Body of pancreas (tissue), 4 donors: ENCODE measurements at regions not wholly inside any gene's neighbourhood (a gene's known extent, or its start where the extent isn't known, plus 50 kb on each side); places are given as distances from the start of the nearest gene placed in this dataset.

Source experiments
- ATAC-seq: fragments of 150-250 bp; one replicate; pipeline ENCODE4 v1.9.1; 2016
- DNase-seq, 4 donors: peaks; one replicate each; pipeline ENCODE4 v3.0.0-alpha.2; 2019
- H3K27ac ChIP-seq, 4 donors: fragments of 200-600 bp; sonication (generic); 1 replicate in 3 of 4; 2 replicates in 1 of 4; pipeline versions ENCODE4 v1.5.1 to v1.6.1; 2016 to 2019; ENCODE audit warnings: mild to moderate bottlenecking in 1 of 4, mixed read lengths in 1 of 4, moderate library complexity in 1 of 4
- H3K27me3 ChIP-seq, 2 donors: fragments of 200-600 bp; sonication (generic); one replicate each; pipeline ENCODE4 v1.6.0; 2016; ENCODE audit warnings: mild to moderate bottlenecking in 1 of 2
- H3K36me3 ChIP-seq, 2 donors: fragments of 200-600 bp; sonication (generic); replicated peaks in 1 of 2; 2 replicates each; pipeline ENCODE4 v1.5.1; 2016; ENCODE audit warnings: low read depth in 2 of 2; ENCODE audit not compliant: insufficient read depth in 1 of 2
- H3K4me1 ChIP-seq: fragments of 200-600 bp; sonication (generic); one replicate; pipeline ENCODE4 v1.6.0; 2016
- H3K4me3 ChIP-seq, 2 donors: fragments of 200-600 bp; sonication (generic); 1 replicate in 1 of 2; 2 replicates in 1 of 2; pipeline ENCODE4 v1.5.1; 2016 to 2019
- H3K9me3 ChIP-seq, 3 donors: fragments of 200-600 bp; sonication (generic); 1 replicate in 2 of 3; 2 replicates in 1 of 3; pipeline ENCODE4 v1.5.1; 2016
- POLR2A ChIP-seq, 3 donors: fragments of 450-650 bp; IDR thresholded peaks; one replicate each; pipeline ENCODE4 v1.6.1; 2016; ENCODE audit warnings: antibody characterized with exemption in 3 of 3, mild to moderate bottlenecking in 2 of 3
- WGBS, 2 donors: methylation state at CpG; one replicate each; pipeline ENCODE4 v1.1.5; 2017; 5-methylcytosine and 5-hydroxymethylcytosine counted together
- intact Hi-C: fragments of 100-400 bp; cut with DNase I; formaldehyde crosslinking; loops from one replicate; pipeline ENCODE4 v1.15.1; 2023
- TF ChIP-seq, protein P1 (sequence below), 7 experiments: fragments of 450-650 bp in 4 of 7; fragments of 200-600 bp in 3 of 7; sonication (generic) in 3 of 7; IDR thresholded peaks; one replicate each; pipeline ENCODE4 v1.5.1; 2016 to 2019; ENCODE audit warnings: antibody characterized with exemption in 7 of 7

DNA sequence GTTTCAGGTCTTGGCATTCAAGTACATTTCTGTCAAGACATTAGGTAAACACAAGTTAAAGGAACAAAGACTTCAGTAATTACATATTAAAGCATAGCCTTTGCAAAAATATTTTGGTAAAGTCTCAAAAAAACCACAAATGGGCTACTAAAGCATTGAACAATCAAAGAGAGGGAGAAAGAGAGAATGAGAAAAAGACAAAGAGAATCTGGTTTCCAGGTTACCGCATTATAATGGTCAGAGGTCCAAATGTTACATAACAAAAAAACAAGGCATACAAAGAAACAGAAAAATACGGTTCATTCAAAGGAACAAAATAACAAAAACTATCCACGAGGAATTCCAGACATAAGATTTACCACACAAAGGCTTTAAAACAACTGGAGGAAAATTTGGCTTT, 327.9 kb downstream of the AKAIN1 start:
- Histone ChIP-seq H3K4me3 (no peak overlapping the region), H3K36me3 (no peaks in the 10 kb centered on the region), H3K27ac (no peak overlapping the region), H3K4me1 (no peaks in the 10 kb centered on the region), H3K9me3 (no peaks in the 10 kb centered on the region), H3K27me3 (no peaks in the 10 kb centered on the region)
- TF ChIP-seq, protein P1, sequence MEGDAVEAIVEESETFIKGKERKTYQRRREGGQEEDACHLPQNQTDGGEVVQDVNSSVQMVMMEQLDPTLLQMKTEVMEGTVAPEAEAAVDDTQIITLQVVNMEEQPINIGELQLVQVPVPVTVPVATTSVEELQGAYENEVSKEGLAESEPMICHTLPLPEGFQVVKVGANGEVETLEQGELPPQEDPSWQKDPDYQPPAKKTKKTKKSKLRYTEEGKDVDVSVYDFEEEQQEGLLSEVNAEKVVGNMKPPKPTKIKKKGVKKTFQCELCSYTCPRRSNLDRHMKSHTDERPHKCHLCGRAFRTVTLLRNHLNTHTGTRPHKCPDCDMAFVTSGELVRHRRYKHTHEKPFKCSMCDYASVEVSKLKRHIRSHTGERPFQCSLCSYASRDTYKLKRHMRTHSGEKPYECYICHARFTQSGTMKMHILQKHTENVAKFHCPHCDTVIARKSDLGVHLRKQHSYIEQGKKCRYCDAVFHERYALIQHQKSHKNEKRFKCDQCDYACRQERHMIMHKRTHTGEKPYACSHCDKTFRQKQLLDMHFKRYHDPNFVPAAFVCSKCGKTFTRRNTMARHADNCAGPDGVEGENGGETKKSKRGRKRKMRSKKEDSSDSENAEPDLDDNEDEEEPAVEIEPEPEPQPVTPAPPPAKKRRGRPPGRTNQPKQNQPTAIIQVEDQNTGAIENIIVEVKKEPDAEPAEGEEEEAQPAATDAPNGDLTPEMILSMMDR (IDR thresholded peaks at IDR 0.05), result no peak
- TF ChIP-seq POLR2A (IDR thresholded peaks at IDR 0.05), result no peak
- ATAC-seq (no peak), DNase-seq (no peak)
- 60 to 63% methylated on average over 3 of the region's 3 CpGs for WGBS, 2 donors
- intact Hi-C loops, result no loop called here

DNA sequence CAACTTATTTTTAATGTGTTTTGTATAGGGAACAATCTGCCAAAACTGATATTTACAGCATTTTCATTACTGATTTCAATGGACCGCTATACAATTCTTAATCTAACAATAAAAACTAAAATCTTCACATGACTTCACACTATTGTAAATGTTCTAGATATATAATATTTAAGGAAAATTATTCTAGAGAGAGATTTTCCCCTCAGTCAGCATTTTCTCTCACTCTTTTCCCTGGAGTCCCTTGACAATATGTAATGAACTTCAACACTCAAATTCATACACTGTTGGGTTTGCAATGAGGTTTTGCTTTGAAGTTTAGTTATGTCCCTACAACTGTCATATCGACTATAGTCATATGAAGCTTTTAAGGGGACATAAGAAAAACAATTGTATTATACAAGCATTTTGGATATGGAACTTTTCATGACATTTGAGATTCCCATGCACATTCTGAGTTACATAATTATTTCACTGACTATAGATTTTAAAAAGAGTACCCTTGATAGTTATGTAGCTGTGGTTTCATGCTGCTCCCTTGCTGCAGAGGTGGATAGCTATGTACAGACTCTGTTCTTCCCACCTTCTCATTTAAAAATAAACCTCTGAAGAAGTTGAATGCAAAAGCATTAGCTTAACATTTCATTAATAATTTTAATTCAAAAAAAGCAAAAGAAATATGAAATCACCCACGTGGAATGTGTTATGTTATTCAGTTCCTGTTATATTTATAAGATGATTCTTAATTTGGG, 338.5 kb downstream of the AKAIN1 start:
- TF ChIP-seq, protein P1 (IDR thresholded peaks at IDR 0.05), result no peak
- TF ChIP-seq POLR2A (IDR thresholded peaks at IDR 0.05), result no peak
- ATAC-seq (no peak), DNase-seq (no peak)
- no peaks in the 10 kb centered on the region for H3K4me1 ChIP-seq
- no peak overlapping the region for H3K4me3 ChIP-seq
- no peaks in the 10 kb centered on the region for H3K36me3 ChIP-seq
- intact Hi-C loops, result no loop called here
- no peaks in the 10 kb centered on the region for H3K27me3 ChIP-seq
- 47 to 54% methylated on average over 3 of the region's 3 CpGs for WGBS, 2 donors
- no peak overlapping the region for H3K27ac ChIP-seq
- no peaks in the 10 kb centered on the region for H3K9me3 ChIP-seq

DNA sequence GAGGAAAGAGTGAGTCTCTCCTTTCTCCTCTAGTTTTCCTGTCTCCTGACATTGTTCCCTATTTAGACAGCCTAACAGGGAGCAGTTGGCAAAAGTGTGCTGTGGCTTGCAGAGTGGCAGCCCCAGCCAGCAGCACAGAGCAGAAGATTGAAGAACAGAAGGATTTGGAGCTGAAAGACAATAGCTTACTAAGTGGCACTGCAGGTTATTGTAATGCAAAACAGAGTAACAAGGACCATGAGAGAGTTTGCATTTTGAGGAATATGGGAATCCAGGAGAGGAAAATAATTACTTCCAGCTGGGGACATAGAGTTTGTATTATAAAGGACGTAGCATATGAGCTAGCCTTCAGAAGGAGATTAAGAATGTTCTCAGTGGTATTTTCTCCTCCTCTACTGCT, 342.4 kb downstream of the AKAIN1 start:
- DNase-seq (no peak), ATAC-seq (no peak)
- H3K4me1 ChIP-seq, result no peaks in the 10 kb centered on the region
- WGBS, 2 donors, result 18 to 32% methylated on average over 1 of the region's 1 CpG
- H3K4me3 ChIP-seq, result no peak overlapping the region
- no peaks in the 10 kb centered on the region for H3K9me3 ChIP-seq
- no peaks in the 10 kb centered on the region for H3K36me3 ChIP-seq
- H3K27ac ChIP-seq, result no peak overlapping the region
- TF ChIP-seq, protein P1 (IDR thresholded peaks at IDR 0.05), result no peak
- no peak for TF ChIP-seq POLR2A (IDR thresholded peaks at IDR 0.05)
- no peaks in the 10 kb centered on the region for H3K27me3 ChIP-seq
- intact Hi-C loops, result no loop called here

DNA sequence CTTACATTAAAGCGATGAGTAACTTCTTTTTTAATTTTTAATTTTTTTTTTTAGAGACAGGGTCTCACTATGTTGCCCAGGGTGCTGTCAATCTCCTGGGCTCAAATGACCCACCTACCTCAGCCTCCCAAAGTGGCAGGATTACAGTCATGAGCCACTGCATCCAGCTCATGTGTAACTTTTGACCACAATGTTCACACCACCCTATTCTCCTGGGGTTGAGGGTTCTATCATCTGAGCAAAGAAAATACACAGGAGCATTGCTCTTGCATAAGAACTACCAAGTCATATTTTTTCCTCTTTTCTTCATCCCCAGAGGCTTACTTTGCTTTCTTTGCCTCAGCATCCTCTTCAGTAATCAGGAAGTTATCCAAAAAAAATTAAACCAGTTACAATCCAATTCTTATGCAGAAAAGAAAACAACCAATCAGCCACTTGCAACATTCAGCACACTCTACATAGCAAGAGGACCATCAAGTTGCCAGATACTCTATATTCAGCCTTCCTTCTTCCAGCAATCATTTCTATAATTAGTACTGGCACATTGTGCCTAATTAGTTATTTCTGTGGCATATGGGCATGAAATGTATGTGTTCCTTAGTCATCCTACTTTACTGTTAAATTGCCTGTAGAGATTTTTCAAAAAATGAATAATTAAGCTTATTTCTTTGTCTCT, 345.6 kb downstream of the AKAIN1 start:
- H3K27me3 ChIP-seq, result no peaks in the 10 kb centered on the region
- intact Hi-C loops, result no loop called here
- no peaks in the 10 kb centered on the region for H3K36me3 ChIP-seq
- no peak overlapping the region for H3K27ac ChIP-seq
- no peak for ATAC-seq
- WGBS, 2 donors, result 79 to 93% methylated on average over 1 of the region's 1 CpG
- no peaks in the 10 kb centered on the region for H3K9me3 ChIP-seq
- no peak overlapping the region for H3K4me3 ChIP-seq
- no peak for DNase-seq
- TF ChIP-seq POLR2A (IDR thresholded peaks at IDR 0.05), result no peak
- TF ChIP-seq, protein P1 (IDR thresholded peaks at IDR 0.05), result no peak
- H3K4me1 ChIP-seq, result no peaks in the 10 kb centered on the region
